ENCODE measurements at regions not wholly inside any gene's neighbourhood (a gene's known extent, or its start where the extent isn't known, plus 50 kb on each side); places are given as distances from the start of the nearest gene placed in this dataset.

- DNase-seq (ENCODE audit: low read depth, low spot score), result no peak
- no peak overlapping the region for H3K4me3 ChIP-seq (ENCODE audit: low read depth, low read length)
- in situ Hi-C loops (cut with HindIII; ENCODE audit: low sequenced_read_pairs), result no loop called here
- no peak for TF ChIP-seq CTCF (IDR thresholded peaks at IDR 0.05; ENCODE audit: low read depth, low read length)
Measured at GRCh38 chr13:103302676-103303075, 236.5 kb upstream of the SLC10A2 start.

GRCh38 chr13:103299079-103299478, 232.9 kb upstream of the SLC10A2 start:
- no peak overlapping the region for H3K4me3 ChIP-seq (ENCODE audit: low read depth, low read length)
- in situ Hi-C loops (cut with HindIII; ENCODE audit: low sequenced_read_pairs), result no loop called here
- no peak for TF ChIP-seq CTCF (IDR thresholded peaks at IDR 0.05; ENCODE audit: low read depth, low read length)
- no peak for DNase-seq (ENCODE audit: low read depth, low spot score)

- TF ChIP-seq CTCF (IDR thresholded peaks at IDR 0.05; ENCODE audit: low read depth, low read length), result no peak
Measured at GRCh38 chr13:103297083-103297482, 230.9 kb upstream of the SLC10A2 start.

GRCh38 chr13:103291798-103292572, 225.8 kb upstream of the SLC10A2 start:
- in situ Hi-C loops (cut with HindIII; ENCODE audit: low sequenced_read_pairs), result no loop called here
- no peak for TF ChIP-seq CTCF (IDR thresholded peaks at IDR 0.05; ENCODE audit: low read depth, low read length)
- DNase-seq (ENCODE audit: low read depth, low spot score), result peak; percentile 29
- no peak overlapping the region for H3K4me3 ChIP-seq (ENCODE audit: low read depth, low read length)

More at GRCh38 chr13:103297083-103297482, 230.9 kb upstream of the SLC10A2 start:
- no peak for DNase-seq (ENCODE audit: low read depth, low spot score)
- in situ Hi-C loops (cut with HindIII; ENCODE audit: low sequenced_read_pairs), result no loop called here
- no peak overlapping the region for H3K4me3 ChIP-seq (ENCODE audit: low read depth, low read length)

GRCh38 chr13:103291226-103291625, 225.0 kb upstream of the SLC10A2 start:
- no peak overlapping the region for H3K4me3 ChIP-seq (ENCODE audit: low read depth, low read length)
- no peak for DNase-seq (ENCODE audit: low read depth, low spot score)
- in situ Hi-C loops (cut with HindIII; ENCODE audit: low sequenced_read_pairs), result no loop called here
- no peak for TF ChIP-seq CTCF (IDR thresholded peaks at IDR 0.05; ENCODE audit: low read depth, low read length)

GRCh38 chr13:103289681-103290080, 223.5 kb upstream of the SLC10A2 start:
- H3K4me3 ChIP-seq (ENCODE audit: low read depth, low read length), result no peak overlapping the region
- in situ Hi-C loops (cut with HindIII; ENCODE audit: low sequenced_read_pairs), result no loop called here
- TF ChIP-seq CTCF (IDR thresholded peaks at IDR 0.05; ENCODE audit: low read depth, low read length), result no peak
- peak; percentile 65 for DNase-seq (ENCODE audit: low read depth, low spot score)

All from astrocyte of the spinal cord (primary cell).